GM21381 (cell line): ENCODE measurements at regions not wholly inside any gene's neighbourhood (a gene's known extent, or its start where the extent isn't known, plus 50 kb on each side); places are given as distances from the start of the nearest gene placed in this dataset.

Source experiments
- ATAC-seq: cut with Tn5 transposase; IDR thresholded peaks from one replicate; pipeline ENCODE4 v1.9.1; 2021; ENCODE audit warnings: mild to moderate bottlenecking, moderate library complexity; ENCODE audit not compliant: unreplicated experiment

DNA sequence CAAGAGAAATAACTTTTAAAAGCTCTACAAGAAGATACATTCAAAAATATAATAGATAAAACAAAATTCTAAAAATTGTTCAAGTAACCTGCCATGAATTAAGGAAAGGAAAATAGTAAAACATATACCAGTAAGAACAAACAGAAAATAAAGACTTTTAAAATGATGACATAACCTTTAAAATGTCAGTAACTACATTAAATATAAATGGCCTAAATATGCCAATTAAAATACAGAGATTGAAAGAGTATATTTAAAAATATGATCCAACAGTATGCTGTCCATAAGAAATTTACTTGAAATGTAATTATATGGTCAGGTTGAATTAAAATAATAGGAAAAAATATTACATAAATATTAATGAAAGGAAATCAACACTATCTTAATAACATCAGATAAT is 911.7 kb upstream of the POU3F3 start:
- ATAC-seq, result no peak

DNA sequence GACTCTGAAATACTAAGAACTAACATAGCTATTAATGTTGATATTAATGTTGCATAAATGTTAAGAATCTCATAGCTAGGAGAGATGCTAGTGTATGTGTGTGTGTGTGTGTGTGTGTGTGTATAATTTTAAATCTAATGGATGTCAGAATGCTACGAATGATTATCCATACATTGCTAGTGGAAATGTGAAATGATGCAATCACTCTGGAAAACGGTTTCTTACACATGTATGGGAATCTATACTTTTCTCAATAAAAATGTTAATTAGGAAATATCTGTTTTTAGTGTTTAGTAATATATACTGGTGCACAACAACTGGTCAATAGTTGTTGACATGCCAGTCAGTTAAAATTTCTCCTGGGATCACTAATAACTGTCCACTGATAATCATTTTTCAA is 908.8 kb upstream of the POU3F3 start:
- ATAC-seq, result no peak

DNA sequence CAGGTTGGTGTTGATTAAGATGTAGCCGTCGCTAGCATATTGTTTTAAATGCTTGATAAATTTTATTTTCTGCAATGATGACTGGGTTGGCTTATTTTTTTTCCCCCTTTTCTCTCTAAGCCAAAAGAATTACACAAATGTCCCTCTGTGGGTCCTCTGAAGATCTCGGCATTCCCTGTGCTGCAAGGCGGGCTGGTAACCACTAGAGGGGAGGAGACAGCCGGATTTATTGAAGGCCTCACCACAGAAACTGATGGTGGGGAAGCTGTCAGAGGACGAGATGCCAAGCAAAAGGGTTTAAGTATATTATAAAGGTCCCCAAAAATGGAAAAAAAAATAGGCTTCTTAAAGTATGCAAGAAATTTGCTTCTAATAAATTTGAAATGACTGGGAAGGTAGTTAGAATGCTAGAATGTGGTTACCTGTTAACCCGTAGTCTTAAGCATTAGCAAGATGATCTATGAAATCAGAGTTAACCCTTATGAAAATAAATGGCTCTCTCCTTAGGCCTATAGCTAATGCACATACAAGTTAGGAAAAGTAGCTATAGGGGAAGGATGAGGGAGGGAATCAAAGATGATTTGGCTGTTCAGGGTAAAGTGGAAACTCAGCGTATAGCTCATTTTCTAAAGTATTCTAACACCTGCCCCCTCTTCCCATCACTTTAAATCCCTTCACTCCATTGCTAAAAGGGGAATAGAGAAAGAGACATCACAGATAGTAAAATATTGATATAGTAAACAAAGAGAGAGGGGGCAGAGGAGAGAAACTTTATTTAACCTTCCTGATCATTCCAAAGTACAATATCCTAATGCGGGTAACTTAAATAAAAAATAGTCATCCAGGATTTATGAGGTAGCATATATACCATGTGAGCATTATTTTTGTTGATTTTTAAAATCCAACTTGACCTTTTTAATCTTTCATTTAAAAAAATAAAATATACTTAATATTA is 894.5 kb upstream of the POU3F3 start:
- ATAC-seq, result no peak

DNA sequence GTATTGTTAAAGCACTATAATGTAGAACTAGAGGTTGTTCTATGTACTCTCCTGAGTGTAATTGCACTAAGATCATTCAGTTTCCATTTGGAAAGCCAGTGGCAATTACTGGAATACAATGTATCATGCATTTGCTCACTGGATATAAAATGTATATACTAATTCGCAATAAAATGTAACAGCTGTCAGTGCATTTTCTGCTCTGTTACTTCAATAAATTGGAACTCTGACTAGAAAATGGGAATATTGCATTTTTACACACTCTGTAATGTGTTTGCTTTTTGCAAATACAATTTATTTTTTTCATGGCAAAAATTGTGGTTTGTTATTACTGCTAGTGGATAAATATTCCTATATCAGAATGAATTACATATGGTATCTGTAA is 893.8 kb upstream of the POU3F3 start:
- ATAC-seq, result no peak

DNA sequence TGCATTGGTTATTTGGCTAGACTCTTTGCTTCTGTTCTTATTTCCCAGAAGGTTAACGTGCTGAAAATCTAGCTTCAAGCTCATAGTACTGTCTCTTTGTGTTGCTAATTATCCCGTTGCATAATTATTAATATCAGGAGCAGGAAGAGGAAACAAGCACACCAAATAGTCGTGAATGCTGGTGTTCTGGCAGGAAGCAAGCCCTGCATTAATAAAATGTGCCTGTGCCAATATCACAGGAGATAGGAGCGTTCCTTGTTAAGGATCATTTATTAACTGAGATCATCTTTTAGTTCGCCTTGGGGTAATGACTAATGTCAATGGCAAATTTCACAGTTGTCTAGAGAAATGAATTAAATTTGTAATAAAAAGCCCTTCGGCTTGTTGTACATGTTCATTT is 893.0 kb upstream of the POU3F3 start:
- no peak for ATAC-seq

DNA sequence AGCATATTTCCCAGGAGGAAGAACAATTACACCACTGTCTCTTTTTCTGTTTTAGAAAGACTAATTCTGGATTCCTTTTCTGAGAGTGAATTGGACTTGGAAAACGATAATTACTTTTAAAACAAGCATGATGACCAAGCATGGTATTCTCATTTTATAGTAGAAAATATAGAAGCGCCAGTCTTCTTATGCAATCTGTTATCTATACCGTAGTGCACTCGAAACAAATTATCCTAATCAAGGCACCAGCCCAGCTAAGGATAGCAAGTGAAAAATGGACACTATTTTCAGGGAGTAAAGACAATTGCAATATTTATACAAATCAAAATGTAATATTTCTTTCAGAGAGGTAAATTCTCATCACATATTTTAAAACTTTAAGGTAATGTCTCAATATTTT is 892.1 kb upstream of the POU3F3 start:
- ATAC-seq, result no peak

DNA sequence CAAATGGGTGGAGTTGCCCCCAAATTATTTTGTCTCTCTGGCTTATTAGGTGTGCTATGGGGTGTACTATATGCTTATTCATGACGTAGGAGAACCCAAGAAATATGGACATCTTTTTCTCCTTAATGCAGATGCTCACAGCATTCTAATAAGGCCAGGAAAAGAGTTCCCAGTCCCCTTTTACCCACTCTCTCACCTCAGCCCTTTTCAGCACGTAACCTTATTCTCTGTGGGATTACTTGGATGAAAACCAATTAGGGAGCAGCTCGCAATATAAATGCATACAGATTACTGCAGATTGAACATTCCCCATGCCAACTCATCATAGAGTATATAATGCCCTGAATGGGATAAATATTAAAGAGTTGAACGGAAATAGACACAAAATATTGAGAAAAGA is 891.2 kb upstream of the POU3F3 start:
- ATAC-seq, result no peak

DNA sequence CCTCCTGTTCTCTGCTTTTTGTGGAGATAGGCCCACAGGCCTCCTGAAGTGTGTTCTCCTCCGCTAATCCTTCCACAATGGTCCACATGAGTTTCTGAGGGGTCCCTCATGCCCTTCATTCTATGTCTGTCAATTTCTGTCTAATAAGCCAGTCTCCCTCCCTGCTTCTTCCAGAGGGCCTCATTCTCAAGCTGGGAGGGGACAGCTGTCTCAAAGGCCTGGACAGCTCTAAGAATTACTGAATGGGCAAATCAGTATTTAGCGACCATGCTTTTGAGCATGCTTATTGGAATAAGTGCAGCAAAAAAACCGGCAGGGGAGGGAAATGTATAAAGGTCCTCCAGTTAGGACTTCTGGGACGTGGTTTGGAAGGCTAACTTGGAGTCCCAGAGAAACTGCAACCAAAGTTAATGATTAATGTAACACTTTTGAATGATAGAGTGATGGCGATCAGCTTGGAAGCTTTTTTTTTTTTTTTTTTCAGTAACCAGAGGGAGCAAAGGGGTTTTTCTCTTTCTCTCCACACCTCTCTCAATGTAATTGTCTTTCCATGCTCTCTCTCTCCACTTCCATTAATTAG is 890.7 kb upstream of the POU3F3 start:
- no peak for ATAC-seq

DNA sequence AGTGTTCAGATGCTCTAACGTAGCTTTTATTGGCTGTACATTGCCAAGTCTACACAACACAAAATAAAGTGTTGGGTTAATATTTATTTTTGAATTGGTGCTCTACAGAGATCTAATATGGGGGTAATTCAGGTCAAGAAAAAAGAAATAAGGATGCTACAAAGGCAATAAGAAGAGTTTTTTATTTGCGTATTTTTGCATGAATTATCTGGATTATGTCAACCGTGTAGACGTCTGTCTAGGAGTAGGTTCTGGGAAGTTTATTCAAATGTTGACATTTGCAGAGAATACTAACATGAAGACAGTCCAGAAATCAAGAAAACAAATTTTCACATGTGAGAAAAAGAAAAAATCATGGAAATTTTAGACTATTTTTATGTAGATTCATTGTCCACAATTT is 876.7 kb upstream of the POU3F3 start:
- ATAC-seq, result no peak

DNA sequence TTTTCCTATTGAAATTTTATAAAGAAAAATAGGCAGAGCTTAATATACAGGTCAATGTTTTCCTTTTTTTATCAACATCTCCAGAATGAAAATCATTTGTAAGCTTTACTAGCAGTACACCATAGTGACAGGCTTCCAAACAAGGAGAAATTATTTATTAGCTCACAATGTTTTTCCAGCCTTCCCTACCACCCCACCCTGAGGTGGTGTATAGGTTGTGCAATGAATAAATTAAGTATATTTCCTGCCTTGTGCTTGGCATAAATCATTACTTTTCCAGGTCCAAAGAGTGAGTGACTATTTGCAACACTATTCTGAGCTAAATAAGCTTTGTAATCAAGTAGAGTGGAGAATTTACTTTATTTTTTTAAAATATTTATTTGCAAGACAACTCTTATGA is 876.2 kb upstream of the POU3F3 start:
- no peak for ATAC-seq

DNA sequence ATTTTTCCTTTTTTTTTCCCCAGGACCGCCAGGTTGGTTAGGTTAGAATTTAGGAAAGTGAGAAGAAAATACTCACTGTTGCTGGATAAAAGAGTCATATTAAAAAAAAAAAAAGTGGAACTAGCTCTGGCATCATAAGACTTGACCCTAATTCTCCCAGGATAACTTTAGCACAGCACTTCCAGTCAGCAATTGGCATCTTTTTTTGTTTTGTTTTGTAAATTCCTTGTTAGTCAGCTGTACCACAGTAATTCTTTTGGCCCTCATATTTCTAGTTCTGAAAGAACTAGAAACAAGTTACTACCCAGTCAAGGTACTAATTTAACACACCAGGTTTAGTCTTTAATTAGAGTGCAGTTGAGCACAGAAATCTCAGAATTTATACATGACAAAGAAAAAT is 873.5 kb upstream of the POU3F3 start:
- no peak for ATAC-seq

DNA sequence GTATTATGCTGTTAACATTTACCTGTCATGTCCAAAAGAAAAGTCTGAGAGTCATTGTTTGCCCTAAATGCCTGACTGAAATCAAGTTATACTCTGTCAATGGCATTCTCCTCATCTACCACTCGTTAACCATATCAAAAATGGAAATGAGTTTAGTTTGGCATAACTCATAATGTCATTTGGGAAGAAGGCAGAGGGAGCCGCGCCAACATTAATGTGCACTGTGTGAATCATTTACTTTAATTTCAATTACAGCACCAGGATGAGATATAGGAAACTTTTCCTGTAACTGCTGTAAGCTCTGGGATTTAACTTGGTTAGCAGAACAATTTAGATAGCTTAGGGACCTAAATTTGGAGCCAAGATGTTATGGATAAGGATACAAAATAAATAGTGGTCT is 871.2 kb upstream of the POU3F3 start:
- ATAC-seq, result no peak

DNA sequence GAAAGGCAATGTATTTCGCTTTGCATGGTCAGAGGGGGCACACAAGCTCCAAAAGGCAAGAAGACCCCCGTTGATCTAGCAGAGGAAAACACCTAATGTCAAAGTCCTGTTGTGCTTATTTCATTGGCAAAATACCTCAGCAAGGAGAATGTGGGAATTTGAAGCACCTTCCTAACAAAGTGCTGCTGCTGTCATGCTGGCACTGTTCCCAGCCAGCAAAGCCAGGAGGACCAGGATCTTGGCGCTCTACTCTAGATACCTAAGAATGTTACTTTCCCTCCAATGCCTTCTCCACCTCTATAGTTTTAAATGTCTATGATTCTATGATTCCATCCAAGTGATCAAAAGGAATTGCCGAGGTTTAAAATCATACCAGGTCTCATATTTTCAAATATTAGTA is 867.9 kb upstream of the POU3F3 start:
- ATAC-seq, result no peak

DNA sequence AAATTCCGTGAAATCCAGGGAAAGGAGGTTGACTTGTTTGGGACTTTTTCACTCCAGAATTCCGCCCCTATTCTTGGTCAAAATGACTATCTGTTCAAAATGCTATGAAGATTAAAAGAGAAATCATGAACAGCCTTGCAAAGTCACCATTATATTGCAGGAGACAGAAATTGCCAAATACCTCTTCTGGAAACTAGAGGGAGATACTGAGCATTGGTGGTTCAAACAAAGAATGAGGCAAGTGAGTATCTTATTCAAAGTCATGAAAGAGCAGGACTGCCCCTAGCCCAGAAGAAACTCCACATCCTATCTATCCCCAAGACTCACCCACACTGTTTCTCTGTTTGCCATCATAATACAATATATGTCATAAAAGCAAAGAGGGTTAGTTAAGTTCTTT is 862.3 kb upstream of the POU3F3 start:
- ATAC-seq, result no peak

DNA sequence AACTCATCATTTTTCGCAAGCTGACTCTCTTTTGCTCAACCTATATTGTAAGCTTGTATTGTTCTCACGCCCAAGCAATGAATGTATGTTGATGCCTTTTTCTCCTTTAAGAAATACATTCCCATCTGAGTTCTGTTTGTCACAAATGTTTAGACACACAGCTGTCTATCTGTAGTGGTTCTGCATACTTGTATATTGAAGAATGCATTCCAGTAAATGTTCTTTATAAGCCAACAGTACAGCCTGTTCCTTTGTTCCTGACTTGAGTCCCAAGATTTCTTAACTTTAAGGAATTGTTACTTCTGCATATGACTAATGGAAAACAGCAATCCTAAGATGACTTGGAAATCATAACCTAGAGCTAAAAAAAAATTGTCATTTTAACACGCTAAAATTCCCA is 849.1 kb upstream of the POU3F3 start:
- no peak for ATAC-seq

DNA sequence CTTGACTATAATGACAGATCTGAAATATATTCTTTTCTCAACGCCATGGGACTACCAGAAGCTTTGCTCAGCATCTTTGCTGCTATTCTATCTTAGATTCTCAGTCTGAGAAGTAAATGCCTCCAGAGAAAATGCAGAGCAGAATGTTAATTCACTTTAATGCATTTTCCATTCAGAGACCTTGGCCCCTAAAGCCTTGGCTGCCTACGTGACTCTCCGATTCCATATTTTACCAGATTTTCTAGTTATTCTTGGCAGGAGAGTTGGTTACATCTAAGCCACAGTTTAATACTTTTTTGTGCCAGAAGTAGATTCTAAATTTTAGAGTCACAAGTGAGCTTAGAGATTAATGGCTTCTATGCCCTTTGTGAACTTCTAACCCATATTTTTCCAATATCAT is 837.1 kb upstream of the POU3F3 start:
- ATAC-seq, result no peak

DNA sequence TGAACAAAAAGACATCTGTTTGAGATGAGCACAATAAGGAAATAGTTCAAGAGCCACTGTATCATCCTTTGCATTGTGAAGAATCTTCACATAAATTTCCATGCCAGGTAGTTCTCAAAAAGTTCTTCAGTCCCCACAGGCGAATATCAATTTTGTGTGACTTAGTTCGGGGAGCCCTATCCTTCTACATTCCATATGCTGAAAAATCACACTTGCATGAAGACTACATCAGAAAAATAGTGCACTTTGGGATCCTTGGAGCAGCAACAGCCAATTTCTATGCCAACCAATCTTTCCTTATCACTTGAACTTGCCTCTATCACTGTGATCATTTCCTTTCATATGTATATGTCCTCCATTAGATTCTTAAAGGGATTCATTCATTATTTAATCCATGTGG is 830.6 kb upstream of the POU3F3 start:
- ATAC-seq, result no peak

DNA sequence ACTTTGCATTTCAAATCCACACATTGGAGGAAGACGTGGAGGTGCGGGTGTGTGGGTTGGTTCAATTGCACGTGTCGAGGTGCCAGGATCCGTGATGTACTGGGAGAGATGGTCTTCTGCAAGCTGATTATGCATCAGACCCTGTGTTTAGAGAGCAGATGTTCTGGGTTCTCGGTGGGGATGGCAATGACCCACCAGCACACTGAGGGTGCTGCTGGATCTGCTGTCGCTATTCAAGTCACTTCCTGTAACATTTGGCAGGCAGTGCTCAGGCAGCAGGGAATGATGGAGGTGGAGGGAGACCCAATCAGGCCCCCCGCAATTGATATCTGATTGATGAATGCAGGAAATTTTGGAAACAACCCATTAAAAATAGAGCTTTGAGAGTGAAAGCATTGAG is 830.1 kb upstream of the POU3F3 start:
- ATAC-seq, result no peak

DNA sequence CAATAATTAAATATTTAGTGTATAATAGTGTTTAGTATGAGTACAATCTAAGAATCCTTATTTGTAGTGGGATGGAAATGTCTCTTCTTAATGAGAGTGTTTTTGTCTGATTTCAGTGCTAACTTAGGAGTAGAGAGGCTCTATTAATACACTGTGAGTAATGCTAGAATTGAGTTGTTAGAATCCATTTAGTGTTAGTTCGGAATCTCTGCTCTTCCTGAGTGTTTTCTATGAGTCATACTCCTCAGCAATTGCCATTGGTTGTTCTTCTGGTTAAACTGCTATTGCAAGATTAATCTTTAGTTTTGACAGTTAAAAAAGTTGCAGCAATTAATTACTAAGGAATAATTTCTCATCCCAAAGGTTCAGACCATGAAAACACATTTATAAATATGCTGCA is 828.6 kb upstream of the POU3F3 start:
- ATAC-seq, result no peak

DNA sequence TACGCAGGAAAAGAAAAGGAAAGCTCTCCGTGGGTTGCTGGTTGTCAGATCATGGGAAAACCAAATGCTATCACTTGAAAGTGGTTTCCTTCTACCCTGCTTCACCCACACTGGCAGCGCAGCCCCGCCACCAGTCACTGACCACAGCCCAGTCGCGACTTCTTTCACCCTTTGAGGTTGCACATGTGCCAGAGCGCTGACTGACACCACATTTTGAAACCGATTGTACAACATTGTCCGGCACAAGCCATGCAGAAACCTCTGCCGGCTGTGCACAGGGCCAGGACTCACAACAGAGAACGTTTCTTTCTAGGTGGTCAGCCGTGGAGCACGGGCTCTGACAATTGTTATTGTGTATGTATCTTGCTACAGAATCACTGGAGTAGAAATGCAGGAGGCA is 827.2 kb upstream of the POU3F3 start:
- ATAC-seq, result no peak

DNA sequence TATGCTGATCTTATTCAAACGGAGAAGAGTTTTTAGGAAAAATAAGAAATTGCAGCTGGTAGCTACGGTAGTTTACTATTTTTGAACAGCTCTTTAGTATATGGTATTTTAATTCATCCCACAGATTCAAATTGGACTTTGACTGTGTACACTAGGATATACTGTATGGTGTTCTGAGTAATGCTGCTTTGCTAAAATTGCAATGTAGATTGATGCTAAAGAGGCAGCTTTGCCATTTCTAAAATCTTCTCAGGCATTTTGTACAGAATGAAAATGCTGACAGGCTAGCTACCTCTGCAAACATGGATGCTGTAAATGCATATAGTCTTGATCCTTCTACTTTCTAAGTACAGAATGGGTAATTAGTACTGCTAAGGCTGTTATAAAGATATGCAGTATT is 826.6 kb upstream of the POU3F3 start:
- no peak for ATAC-seq

DNA sequence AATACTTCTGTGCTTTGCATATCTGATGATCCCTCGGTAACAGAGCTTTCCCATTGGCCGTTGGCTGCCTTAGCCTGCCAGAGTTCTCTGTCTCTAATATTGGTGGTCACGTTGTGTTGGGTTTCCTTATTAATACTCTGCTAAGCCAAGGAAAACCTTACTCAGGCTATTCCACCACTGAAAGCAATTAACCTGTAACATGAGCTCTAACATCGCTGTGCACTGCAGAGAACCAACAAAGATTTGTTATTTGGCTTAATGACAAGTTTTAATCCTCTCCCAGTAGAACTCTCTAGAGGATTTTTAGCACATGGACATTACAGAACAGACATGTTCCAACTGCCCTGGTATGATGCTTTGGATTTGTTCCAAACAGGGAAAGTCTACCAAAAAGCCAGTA is 825.9 kb upstream of the POU3F3 start:
- ATAC-seq, result no peak

DNA sequence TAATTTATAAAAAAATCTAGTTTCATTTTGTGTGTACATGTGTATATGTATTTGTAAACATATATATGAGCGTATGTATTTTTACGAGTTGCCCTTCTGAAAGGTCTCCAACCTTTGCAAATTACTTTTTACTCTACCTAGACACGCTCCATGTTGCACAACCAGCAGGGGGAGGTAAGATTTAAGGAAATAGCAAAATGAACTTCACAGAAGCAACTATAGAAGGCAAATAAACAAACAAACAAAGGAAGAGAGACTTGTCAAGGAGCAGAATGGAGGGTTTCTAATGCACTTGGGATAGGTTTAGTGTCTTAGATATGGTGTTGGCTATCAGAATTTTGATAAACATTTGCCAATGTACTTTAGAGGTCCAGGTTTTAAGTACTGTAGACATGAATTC is 820.5 kb upstream of the POU3F3 start:
- no peak for ATAC-seq
